ENCODE measurements at regions not wholly inside any gene's neighbourhood (a gene's known extent, or its start where the extent isn't known, plus 50 kb on each side); places are given as distances from the start of the nearest gene placed in this dataset.

DNA sequence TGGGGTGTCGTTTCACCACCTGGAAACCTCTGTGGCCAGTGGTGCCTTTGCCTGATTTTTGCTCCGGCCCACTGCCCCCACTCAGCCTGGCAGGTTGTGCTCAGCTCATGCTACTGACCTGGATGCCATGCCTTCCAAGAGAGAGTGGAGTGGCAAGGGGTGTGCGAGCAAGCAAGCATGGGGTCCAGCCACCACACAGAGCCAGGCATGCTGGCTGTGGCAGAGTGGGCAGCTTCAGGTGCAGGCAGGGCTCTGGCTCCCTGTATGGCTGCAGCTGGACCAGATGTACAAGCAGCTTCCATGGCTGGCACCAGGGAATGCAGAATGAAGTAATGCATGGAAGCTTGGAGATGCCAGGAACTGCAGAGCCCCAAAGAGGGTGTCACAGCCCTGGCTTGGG, 620.5 kb upstream of the SETBP1 start:
- no peak for TF ChIP-seq CTCF (IDR thresholded peaks at IDR 0.05)
- DNase-seq (ENCODE audit: low spot score) (no peak), ATAC-seq (ENCODE audit: low FRiP score) (no peak)

DNA sequence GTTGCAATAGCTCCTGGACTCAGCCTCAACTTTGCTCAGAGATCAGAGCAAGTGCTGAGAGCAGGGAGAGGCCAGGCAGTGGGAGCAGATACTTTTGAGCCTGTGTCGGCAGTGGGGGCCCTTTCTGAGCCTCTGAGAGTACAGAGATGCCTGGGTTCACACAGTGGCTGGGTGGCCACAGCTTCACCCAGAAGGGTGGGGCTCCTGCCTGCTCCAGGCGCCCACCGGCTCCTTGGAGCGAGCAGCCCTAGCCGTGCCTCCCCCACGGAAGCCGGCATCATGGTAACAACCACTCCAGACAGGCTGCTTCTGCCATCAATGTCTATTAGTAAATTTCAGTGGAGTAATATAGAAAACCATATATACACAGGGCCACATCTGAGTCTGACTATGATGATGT, 619.2 kb upstream of the SETBP1 start:
- no peak for DNase-seq (ENCODE audit: low spot score)
- no peak for TF ChIP-seq CTCF (IDR thresholded peaks at IDR 0.05)
- ATAC-seq (ENCODE audit: low FRiP score) = no peak

- TF ChIP-seq CTCF (IDR thresholded peaks at IDR 0.05) = no peak
- no peak for DNase-seq (ENCODE audit: low spot score)
- ATAC-seq (ENCODE audit: low FRiP score) = no peak
Observed at GRCh38 chr18:44062345-44062744, 618.3 kb upstream of the SETBP1 start.

DNA sequence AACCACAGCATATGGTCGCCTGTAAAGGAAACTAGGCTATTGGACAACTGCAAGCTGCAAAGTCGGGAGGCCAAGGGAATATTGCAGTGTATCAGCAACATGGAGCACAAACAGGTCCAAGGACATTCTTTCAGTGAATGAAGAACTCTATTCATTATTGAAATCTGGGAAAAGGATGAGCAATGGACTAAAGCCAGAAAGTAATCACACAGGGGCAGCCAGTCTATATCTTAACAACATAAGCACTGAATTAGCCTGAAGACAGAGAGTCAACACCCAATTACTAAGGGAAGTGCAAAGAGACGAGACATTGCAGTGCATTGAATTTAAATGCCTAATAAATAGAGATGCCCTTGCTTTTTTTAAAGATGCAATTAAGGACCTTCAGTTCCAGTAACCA, 615.5 kb upstream of the SETBP1 start:
- no peak for ATAC-seq (ENCODE audit: low FRiP score)
- DNase-seq (ENCODE audit: low spot score) = no peak
- TF ChIP-seq CTCF (IDR thresholded peaks at IDR 0.05) = no peak

- no peak for ATAC-seq (ENCODE audit: low FRiP score)
- no peak for DNase-seq (ENCODE audit: low spot score)
Observed at GRCh38 chr18:44066541-44066940, 614.1 kb upstream of the SETBP1 start.

GRCh38 chr18:44067186-44067585, 613.5 kb upstream of the SETBP1 start:
- DNase-seq (ENCODE audit: low spot score) (no peak), ATAC-seq (ENCODE audit: low FRiP score) (no peak)
- TF ChIP-seq CTCF (IDR thresholded peaks at IDR 0.05) = no peak

More at GRCh38 chr18:44066541-44066940, 614.1 kb upstream of the SETBP1 start:
- TF ChIP-seq CTCF (IDR thresholded peaks at IDR 0.05) = no peak

DNA sequence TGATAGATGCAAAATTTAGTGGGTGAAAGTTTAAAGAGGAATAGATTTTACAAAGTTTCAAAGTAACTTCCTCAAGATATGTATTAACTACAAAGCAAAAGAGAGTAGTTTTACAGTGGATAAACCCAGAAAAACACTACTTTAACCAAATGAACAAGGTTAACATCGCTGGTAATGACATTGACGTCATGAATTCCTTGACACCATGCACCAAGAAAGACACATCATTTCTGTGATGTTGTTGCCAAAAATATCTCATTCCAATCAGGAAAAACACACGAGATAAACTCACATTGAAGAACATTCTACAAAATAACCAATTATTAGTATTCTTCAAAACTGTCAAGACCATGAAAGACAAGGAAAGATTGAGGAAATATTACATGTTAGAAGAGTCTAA, 605.6 kb upstream of the SETBP1 start:
- no peak for ATAC-seq (ENCODE audit: low FRiP score)
- no peak for DNase-seq (ENCODE audit: low spot score)
- no peak for TF ChIP-seq CTCF (IDR thresholded peaks at IDR 0.05)

All from omental fat pad (tissue), 3 donors.